HG03565 (cell line): ENCODE measurements at regions not wholly inside any gene's neighbourhood (a gene's known extent, or its start where the extent isn't known, plus 50 kb on each side); places are given as distances from the start of the nearest gene placed in this dataset.
"Not testable (repeated sequence)": the region's sequence is repeated elsewhere in the genome, so short reads cannot be mapped to it uniquely, and the experiment has no call there.

ENCODE experiments used
- ATAC-seq: cut with Tn5 transposase; IDR thresholded peaks from one replicate; pipeline ENCODE4 v1.9.1; 2021; ENCODE audit warnings: mild to moderate bottlenecking, moderate library complexity; ENCODE audit not compliant: unreplicated experiment

- ATAC-seq, result not testable (repeated sequence)
These were observed 137.3 kb downstream of the MED10 start for GRCh38 chr5:6241056-6241455.

GRCh38 chr5:6236858-6237481 lies 141.4 kb downstream of the MED10 start:
- ATAC-seq, result peak; percentile 86

GRCh38 chr5:6236170-6236793 lies 142.1 kb downstream of the MED10 start:
- ATAC-seq, result no peak

GRCh38 chr5:6235726-6236125 lies 142.6 kb downstream of the MED10 start:
- no peak for ATAC-seq

- no peak for ATAC-seq
These were observed 149.8 kb downstream of the MED10 start for GRCh38 chr5:6228257-6229250.

- no peak for ATAC-seq
These were observed 153.2 kb downstream of the MED10 start for GRCh38 chr5:6225121-6225607.

GRCh38 chr5:6224406-6224805 lies 153.9 kb downstream of the MED10 start:
- no peak for ATAC-seq

- no peak for ATAC-seq
These were observed 155.4 kb downstream of the MED10 start for GRCh38 chr5:6222899-6223298.

GRCh38 chr5:6222121-6222520 lies 156.2 kb downstream of the MED10 start:
- ATAC-seq, result no peak

- ATAC-seq, result no peak
These were observed 157.2 kb downstream of the MED10 start for GRCh38 chr5:6221141-6221626.

- ATAC-seq, result no peak
These were observed 157.8 kb downstream of the MED10 start for GRCh38 chr5:6220346-6221088.

- ATAC-seq, result no peak
These were observed 159.8 kb downstream of the MED10 start for GRCh38 chr5:6218517-6218916.

GRCh38 chr5:6218116-6218515 lies 160.2 kb downstream of the MED10 start:
- ATAC-seq, result no peak

GRCh38 chr5:6216471-6217075 lies 161.8 kb downstream of the MED10 start:
- no peak for ATAC-seq

GRCh38 chr5:6215891-6216290 lies 162.5 kb downstream of the MED10 start:
- ATAC-seq, result no peak

GRCh38 chr5:6212244-6212643 lies 166.1 kb downstream of the MED10 start:
- no peak for ATAC-seq

- no peak for ATAC-seq
These were observed 171.8 kb downstream of the MED10 start for GRCh38 chr5:6206501-6206900.

- no peak for ATAC-seq
These were observed 175.4 kb downstream of the MED10 start for GRCh38 chr5:6202968-6203365.

- no peak for ATAC-seq
These were observed 176.0 kb downstream of the MED10 start for GRCh38 chr5:6202149-6202967.
